ENCODE measurements at regions not wholly inside any gene's neighbourhood (a gene's known extent, or its start where the extent isn't known, plus 50 kb on each side); places are given as distances from the start of the nearest gene placed in this dataset.

- Histone ChIP-seq H3K4me1 (no peaks in the 10 kb centered on the region), H3K36me3 (no peaks in the 10 kb centered on the region), H3K27ac (no peak overlapping the region), H3K27me3 (no peaks in the 10 kb centered on the region), H3K4me3 (no peak overlapping the region), H3K9me3 (no peaks in the 10 kb centered on the region)
- intact Hi-C loops (cut with DNase I; ENCODE audit: low total_unique reads), result no loop called here
- no peak for ATAC-seq
- in situ Hi-C loops (cut with MboI; ENCODE audit: low sequenced_read_pairs in 4 of 4), result loop anchor here in 1 of 4 donors (10.0 kb wide), 1 partner anchor 1562 kb away; no protein-coding TSS in a partner anchor
- DNase-seq, result no peak
- no peak for TF ChIP-seq CTCF (IDR thresholded peaks at IDR 0.05 in 4 of 5, conservative IDR thresholded peaks at IDR 0.05 in 1 of 5)
- TF ChIP-seq POLR2A (IDR thresholded peaks at IDR 0.05), result no peak
These were observed 50.0 kb upstream of the PITRM1 start for GRCh38 chr10:3222626-3223025.

Data from gastrocnemius medialis (tissue), 4 donors.